ENCODE measurements at regions not wholly inside any gene's neighbourhood (a gene's known extent, or its start where the extent isn't known, plus 50 kb on each side); places are given as distances from the start of the nearest gene placed in this dataset.

DNA sequence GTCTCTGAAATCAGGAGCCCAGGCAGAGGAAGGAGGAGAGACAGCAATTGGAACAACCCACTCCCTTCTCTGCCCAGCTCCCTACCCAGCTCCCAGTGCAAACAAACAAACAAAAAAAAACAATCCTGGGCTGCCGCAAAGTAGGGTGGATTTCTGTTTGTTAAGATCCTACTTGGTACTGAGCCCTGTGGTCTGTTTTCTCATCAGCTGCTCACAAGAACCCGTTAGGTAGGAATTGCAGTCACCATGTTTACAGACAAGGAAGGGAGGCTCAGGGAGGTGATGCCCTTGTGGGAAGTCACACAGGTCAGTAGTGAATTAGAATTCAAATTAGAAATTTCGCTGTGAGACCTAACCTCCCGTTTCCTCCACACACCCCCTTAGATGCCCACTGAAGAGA is 128.8 kb upstream of the RAD23B start:
- intact Hi-C loops (cut with DNase I, micrococcal nuclease): no loop called here
- ATAC-seq (no peak), DNase-seq (no peak)

DNA sequence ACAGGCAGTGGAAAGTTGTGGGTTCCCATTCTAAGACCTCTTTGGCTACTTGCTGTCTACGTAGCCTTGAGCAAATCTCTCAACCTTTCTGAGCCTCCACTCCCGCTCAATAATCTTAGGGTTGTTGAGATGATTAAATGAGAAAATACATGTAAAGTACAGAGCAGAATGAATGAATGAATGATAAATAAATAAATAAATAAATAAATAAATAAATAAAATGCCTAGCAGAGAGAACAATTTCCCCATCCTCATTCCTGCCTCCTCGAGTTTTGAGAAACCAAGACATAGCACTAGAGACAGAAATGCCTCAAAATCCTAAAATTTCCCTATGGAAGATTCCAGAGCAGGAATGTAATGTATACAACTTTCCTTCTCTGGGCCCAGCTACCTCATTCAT is 128.3 kb upstream of the RAD23B start:
- no peak for ATAC-seq
- intact Hi-C loops (cut with DNase I, micrococcal nuclease): no loop called here

DNA sequence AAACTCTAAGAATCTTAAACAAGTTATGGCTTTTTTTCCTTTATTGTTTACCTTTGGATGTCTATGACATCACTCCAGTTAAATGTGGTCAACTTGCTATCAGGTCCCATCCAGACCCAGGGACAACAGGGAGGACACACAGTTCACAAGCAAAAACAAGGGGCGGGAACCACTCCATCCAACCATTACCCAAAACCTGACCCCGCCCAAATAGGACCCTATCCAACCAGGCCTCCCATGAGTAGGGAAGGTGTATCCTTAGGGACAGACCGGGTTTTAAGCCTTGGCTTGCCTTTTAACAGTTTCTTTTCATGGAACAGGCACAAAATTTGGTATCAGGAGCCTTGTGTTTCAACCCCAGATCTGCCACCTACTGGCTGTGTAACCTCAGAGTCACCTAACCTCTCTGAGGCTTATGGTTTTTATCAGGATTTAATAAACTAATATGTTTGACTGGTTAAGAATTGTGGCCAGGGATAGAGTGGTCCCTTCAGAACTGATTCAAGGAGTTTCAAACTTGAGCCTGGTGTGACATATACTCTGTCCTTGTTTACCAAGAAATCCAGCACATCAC is 127.7 kb upstream of the RAD23B start:
- intact Hi-C loops (cut with DNase I, micrococcal nuclease): no loop called here
- peak; percentile 34 for ATAC-seq
- no peak for DNase-seq

More for the DNA sequence above, 128.3 kb upstream of the RAD23B start:
- no peak for DNase-seq

DNA sequence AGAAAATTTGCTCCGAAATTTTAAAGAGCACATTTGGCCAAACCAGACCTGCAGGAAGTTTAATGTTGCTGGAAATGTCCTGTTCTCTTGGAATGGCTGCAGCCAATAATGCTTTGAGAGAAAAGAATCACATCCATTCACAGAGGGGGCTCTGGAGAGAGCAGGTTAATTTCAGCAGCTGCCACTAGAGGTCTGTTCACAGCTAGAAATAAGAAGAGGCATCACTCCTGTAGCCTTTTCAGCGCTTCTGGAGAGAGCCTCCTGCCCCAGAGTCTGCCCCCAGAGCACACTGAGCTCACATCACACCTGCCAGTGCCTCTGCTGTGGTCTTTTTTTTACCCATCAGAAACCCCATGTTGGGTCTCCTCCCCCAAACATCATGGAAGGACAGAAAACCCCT is 124.8 kb upstream of the RAD23B start:
- intact Hi-C loops (cut with DNase I, micrococcal nuclease): no loop called here
- ATAC-seq (peak; percentile 34), DNase-seq (no peak)

DNA sequence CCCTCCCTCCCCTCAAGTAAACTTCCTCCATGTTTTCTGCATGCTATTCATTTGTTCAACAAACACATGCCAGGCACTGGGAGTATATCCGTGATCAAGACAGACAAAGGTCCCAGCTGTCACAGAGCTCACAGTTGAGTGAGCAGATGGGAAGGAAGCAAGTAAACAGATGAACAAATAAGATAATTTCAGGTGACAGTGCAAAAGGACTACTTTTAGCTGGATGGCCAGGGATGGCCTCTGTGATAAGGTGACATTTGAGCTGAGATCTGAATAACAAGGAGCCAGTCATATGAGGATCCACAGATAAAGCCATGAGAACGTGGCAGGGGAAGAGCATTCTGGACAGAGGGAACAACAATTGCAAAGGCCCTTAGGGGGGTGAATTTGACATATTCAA is 121.7 kb upstream of the RAD23B start:
- no peak for DNase-seq
- no peak for ATAC-seq
- intact Hi-C loops (cut with DNase I, micrococcal nuclease): no loop called here

DNA sequence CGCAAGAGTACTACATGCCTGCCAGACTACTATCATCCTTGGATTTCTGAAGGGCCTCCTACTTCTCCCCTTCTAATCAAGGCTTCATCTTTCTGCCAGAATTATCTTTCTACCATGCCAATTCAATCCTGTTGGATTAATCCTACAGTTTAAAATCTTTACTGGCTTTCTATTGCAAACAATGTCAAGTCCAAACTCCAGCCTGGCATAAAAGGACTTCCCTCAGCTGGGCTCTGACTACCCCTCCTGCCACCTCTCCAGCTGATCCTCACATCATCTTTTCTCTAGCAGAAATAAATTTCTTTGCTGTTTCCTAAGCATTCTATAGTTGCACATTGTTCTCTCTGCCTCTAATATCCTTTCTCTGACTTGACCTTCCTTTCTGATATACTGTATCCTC is 119.7 kb upstream of the RAD23B start:
- intact Hi-C loops (cut with DNase I, micrococcal nuclease): no loop called here
- DNase-seq: no peak
- peak; percentile 80 for ATAC-seq

DNA sequence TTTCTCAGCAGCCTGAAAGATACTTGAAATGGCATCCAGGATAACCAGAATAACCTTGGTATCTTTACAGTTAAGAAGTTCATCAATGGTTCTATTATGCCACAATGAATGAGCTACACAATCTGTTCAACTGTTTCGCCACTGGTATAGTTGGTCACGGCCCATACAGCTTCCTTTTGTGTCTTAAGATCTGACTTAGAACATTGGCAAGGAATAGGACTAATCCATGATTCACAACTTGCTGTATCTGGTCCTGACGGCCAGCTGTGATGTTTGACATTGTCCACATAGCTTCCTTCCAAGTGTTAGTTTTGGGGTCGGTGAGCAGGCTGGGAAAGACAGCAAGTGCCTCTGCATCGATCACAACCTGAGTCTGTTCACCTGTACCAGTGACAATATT is 113.3 kb upstream of the RAD23B start:
- ATAC-seq (no peak), DNase-seq (no peak)
- intact Hi-C loops (cut with DNase I, micrococcal nuclease): no loop called here

DNA sequence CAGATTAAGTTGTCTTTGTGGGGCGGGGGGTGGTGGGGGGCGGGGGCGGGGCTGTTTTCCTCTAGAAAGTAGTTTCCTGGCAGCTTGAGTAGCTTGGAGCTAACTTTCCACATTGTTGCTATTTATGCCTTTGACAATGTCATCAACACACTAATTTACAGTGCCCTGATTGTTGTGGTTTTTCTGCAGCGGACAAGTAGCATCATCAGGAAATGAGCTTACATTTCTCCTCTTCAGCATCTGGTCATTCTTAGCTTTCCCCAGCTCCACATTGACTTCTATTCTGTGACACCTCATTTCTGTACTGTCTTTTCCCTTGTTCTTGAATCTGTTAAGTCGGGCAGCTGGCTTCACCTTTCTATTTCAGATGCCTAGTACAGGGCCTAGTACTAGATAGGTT is 112.3 kb upstream of the RAD23B start:
- DNase-seq (no peak), ATAC-seq (no peak)
- intact Hi-C loops (cut with DNase I, micrococcal nuclease): no loop called here

DNA sequence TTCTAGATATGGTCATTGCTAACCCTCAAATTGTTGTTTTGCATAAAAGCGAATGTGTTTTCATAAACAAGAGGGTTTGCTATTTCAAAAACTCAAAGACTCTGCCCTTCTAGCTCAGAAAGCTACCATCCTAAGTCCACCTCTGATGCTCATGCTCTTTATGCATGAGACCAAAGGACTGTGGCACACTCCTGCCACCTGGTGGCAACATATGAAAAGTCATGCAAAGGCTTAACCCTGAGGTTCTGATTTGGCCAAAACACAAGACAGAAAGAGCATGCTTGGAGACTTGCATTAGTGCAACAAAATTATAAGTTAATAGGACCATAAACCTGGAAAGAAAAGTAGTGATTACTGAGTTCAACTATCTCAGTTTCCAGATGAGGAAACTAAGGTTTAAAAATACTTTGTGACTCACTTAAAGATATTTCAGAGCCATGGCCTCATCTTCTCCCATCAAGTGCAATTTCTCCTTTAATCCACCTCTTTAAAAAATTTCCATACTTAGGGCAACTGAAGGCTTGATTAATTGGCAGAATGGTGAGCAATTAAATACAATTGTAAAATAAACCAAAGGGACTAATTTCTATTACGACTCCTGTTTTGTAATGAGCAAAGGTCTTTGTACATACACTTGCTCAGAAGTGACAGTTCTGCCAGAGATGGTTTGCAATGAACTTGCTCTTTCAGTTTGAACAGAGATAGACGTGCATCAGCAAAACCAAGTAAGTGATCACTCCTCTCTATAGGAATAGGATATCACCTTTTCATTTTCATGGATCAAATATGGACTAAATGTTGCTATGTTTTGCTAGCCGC is 110.7 kb upstream of the RAD23B start:
- intact Hi-C loops (cut with DNase I, micrococcal nuclease): no loop called here
- DNase-seq: peak; percentile 50 to 77

DNA sequence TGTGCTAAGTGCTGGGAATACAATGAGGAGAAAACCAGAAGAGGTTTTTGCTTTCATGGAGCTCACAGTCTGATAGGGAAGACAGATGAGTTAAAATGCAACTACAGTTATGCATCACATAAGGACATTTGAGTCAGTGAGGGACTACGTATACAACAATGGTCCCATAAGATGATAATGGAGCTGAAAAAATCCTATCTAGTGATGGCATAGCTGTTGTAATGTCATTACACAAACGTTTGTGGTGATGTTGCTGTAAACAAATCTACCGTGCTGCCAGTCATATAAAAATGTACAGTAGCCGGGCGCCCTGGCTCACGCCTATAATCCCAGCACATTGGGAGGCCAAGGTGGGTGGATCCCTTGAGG is 110.1 kb upstream of the RAD23B start:
- intact Hi-C loops (cut with DNase I, micrococcal nuclease): no loop called here
- ATAC-seq (no peak), DNase-seq (no peak)

More for the DNA sequence above, 110.7 kb upstream of the RAD23B start:
- ATAC-seq: peak; percentile 90

DNA sequence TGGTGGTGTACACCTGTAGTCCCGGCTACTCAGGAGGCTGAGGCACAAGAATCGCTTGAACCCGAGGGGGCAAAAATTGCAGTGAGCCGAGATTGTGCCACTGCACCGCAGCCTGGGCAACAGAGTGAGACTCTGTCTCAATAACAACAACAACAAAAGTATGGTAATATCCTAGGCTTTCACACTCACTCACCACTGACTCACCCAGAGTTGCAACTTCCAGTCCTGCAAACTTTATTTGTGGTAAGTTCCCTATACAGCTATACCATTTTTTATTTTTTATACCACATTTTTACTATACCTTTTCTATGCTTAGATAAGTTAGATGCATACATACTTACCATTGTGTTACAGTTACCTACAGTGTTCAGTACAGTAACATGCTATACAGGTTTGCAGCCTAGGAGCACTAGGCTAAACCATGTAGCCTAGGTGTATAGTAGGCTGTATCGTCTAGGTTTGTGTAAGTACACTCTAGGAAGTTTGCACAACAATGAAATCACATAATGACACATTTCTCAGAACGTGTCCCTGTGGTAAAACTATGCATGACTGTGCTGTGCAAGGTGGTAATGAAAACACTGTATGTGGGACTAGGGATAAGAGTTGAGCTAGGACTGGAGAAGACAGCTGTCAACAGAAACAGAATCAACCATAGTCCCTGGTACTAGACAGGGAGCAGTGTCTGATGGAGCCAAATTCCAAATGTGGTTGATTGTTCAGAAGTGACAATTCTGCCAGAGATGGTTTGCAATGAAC is 109.5 kb upstream of the RAD23B start:
- ATAC-seq: peak; percentile 7
- intact Hi-C loops (cut with DNase I, micrococcal nuclease): no loop called here
- DNase-seq: no peak

DNA sequence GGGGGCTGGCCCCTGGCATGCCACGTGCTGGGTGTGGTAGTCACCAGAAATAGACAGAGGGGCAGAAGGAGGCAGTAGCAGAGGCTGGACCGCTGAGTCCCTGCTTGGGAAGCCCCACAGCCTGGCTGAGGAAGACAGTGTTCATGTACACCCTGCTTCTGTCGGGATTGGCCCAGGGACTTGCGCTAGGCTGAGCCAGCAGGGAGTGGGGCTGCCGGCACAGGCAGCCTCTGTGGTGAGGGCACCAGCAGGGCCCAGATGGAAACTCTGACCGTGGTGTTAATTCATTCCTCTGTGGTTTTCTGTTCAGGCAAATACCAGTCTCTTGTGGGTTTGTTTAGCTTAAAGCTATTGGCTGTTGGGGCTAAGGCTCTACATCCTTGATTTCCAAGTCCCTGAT is 108.6 kb upstream of the RAD23B start:
- no peak for DNase-seq
- intact Hi-C loops (cut with DNase I, micrococcal nuclease): no loop called here
- ATAC-seq: no peak

DNA sequence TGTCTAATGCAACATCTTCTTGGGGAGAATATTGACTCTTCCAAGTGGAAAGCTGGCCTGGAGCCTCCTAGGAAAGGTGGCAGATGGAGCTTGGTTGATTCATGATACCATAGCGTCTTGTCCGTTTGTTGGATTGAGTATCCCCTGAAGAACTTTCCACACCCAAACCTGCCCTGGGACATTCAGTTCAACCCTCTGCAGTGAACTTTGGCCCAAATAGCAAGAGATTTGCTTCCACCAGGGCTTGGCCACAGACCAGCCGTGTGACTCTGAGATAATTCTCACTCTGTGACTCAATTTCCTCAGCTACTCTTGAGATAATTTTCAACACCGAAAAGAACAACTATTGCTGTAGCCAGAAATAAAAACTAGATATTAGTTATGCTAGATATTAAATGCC is 108.0 kb upstream of the RAD23B start:
- DNase-seq (no peak), ATAC-seq (peak; percentile 43)
- intact Hi-C loops (cut with DNase I, micrococcal nuclease): no loop called here

DNA sequence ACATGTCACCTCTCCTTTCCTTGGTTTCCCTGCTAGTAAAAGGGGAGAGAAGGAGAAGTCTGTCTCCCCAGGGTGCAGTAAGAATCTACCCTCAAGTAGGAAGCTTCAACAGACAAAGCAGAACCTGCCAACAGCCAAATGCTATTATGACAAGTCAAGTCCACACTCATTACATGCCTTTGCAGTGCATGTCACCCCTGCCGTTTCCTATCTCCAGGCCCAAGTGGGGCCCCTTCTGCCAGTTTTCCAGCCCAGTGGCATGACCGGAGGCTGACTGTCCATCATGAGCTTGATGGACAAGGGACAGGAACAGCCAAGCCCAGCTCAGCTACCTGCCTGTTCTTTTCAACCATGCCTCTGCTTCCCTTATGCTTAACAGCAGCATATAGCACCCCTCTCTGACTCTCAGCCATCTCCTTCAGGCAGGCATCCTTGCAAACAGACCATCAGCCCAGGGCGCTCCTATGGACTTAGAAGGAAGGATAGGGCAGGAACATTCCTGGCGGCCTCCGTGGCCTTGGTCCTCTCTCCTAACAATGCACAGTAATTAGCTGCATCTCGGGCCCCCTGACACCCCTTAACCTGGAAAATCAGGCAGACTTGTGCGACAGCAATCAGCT is 107.2 kb upstream of the RAD23B start:
- intact Hi-C loops (cut with DNase I, micrococcal nuclease): no loop called here
- DNase-seq: no peak
- ATAC-seq: no peak

DNA sequence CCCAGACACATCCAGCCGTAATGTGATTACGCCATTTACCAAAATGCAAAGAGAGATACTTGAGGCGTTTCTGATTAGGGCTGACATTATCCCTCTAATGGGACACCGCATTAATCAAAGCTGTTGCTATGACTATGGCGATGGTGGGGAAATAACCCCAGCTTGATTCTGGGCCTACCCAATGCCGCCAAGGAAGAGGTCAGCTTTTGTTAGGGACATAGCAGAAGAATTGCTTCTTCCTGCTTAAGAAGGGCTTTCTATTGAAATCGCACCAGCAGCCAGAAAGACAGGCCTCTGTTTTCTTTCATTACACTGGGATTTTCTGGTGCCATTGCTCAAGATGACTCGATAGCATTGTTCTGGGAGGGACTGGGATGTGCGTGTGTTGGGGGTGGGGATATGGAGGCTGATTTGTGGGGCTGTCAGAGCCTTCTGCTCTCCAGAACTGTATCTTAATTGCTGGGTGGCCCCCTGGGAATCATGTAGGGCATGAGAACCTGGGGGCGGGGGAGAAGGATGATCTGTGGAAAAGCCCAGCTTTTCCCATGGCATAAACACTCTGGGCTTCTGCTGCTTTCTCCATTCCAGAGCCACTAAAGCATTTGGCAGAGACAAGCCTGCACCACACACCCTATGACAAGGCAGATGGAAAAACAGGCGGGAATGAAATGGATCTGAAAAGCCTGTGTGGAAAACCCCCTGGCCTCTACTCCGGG is 106.5 kb upstream of the RAD23B start:
- DNase-seq (no peak), ATAC-seq (no peak)
- intact Hi-C loops (cut with DNase I, micrococcal nuclease): no loop called here

DNA sequence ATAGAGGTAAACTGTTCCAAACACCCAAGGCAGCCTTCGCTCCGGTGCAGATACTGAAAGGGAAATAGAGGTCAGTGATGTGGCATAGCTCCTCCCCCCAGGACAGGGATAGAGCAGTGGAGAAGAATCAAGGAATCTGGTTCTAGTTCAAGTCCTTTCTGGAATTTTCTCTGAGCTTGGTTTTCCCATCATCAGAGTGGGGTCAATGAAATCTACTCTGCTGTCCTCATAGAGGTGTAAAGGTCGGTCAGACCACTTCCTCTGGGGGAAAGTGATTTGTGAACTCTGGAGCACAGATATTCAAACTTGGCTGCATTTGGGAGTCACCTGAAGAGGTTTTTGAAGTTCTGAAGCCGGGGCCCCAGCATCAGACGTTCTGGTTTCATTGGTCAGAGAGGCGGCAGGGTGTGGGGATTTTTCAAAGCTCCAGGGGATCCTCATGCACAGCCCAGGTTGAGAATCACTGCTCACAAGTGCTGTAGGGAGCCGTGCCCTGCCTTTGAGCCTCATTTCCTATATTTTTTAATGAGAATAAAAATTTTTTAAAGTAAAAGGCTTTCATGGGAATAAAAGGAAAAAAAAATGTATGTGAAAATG is 105.7 kb upstream of the RAD23B start:
- ATAC-seq: no peak
- intact Hi-C loops (cut with DNase I, micrococcal nuclease): no loop called here

DNA sequence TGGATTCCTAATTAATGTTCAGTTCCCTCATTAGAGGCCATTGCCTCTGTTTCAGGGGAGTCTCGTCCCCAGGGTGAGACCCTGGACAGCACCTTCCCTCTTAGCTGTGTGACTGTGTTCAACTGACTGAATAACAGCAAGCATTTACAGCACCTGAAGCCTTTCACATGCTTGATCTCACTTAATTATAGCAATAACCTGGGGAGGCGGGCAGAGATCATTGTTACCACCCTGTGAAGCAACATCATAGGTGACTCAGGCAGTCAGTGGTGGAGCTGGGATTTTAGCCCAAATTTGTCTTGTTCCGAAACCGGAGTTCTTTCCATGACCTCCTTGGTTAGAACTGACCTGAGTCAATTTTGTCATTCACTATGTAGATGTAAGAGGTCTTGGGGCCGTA is 105.2 kb upstream of the RAD23B start:
- intact Hi-C loops (cut with DNase I, micrococcal nuclease): no loop called here
- ATAC-seq (peak; percentile 91), DNase-seq (no peak)

More for the DNA sequence above, 105.7 kb upstream of the RAD23B start:
- no peak for DNase-seq

DNA sequence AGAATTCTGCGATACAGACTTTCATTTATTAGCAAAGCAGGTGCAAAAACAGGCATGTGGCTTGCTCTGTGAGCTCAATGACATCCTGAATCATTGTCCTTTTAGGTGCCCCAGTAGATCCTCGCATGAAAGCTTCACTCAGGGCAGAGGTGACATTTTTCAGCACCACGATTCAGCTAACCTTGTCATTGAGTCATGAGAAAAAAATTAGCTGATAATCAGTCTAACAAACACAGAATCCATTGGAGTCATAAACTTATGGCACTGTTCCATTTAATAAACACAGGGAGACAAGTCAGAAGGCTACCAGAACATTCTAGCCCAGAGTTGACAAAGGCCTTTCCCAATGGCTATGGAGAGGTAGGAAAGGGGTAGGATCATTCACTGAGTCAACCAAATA is 104.8 kb upstream of the RAD23B start:
- no peak for DNase-seq
- peak; percentile 8 for ATAC-seq
- intact Hi-C loops (cut with DNase I, micrococcal nuclease): no loop called here

DNA sequence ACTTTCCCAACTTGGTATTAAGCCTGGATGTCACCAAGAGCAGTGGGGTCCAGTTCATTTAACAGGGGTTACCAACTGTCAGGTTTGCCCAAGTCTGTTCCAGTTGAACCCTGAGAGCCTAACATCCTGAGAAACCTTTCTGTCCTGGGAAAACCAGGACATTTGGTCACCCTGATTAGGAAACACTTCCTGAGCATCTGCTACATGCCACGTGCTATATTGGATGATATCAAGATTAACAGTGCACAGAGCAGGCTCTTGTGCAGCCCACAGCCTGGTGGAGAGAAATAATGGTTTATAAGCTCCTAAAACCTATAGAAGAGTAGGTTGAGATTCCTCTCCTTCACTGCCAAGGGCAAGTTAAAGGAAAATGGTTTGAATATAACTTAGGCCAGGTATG is 102.9 kb upstream of the RAD23B start:
- DNase-seq (no peak), ATAC-seq (no peak)
- intact Hi-C loops (cut with DNase I, micrococcal nuclease): no loop called here
